ENCODE measurements at regions not wholly inside any gene's neighbourhood (a gene's known extent, or its start where the extent isn't known, plus 50 kb on each side); places are given as distances from the start of the nearest gene placed in this dataset.

- DNase-seq (ENCODE audit: low spot score), result no peak
These were observed 439.0 kb upstream of the ZMIZ1 start for GRCh38 chr10:78629773-78630172.

GRCh38 chr10:78630944-78631838, 437.6 kb upstream of the ZMIZ1 start:
- no peak for DNase-seq (ENCODE audit: low spot score)

GRCh38 chr10:78634389-78634815, 434.4 kb upstream of the ZMIZ1 start:
- no peak for DNase-seq (ENCODE audit: low spot score)

GRCh38 chr10:78634835-78635234, 433.9 kb upstream of the ZMIZ1 start:
- no peak for DNase-seq (ENCODE audit: low spot score)

GRCh38 chr10:78639629-78640028, 429.1 kb upstream of the ZMIZ1 start:
- DNase-seq (ENCODE audit: low spot score), result no peak

GRCh38 chr10:78640796-78641636, 427.8 kb upstream of the ZMIZ1 start:
- DNase-seq (ENCODE audit: low spot score), result no peak

- DNase-seq (ENCODE audit: low spot score), result no peak
These were observed 427.1 kb upstream of the ZMIZ1 start for GRCh38 chr10:78641693-78642092.

GRCh38 chr10:78642269-78642816, 426.4 kb upstream of the ZMIZ1 start:
- no peak for DNase-seq (ENCODE audit: low spot score)

- DNase-seq (ENCODE audit: low spot score), result no peak
These were observed 425.3 kb upstream of the ZMIZ1 start for GRCh38 chr10:78643513-78643912.

- DNase-seq (ENCODE audit: low spot score), result no peak
These were observed 424.2 kb upstream of the ZMIZ1 start for GRCh38 chr10:78644550-78644949.

GRCh38 chr10:78645169-78645686, 423.5 kb upstream of the ZMIZ1 start:
- DNase-seq (ENCODE audit: low spot score), result no peak

- no peak for DNase-seq (ENCODE audit: low spot score)
These were observed 422.8 kb upstream of the ZMIZ1 start for GRCh38 chr10:78645975-78646374.

- DNase-seq (ENCODE audit: low spot score), result no peak
These were observed 420.4 kb upstream of the ZMIZ1 start for GRCh38 chr10:78648256-78648860.

GRCh38 chr10:78649429-78649828, 419.3 kb upstream of the ZMIZ1 start:
- DNase-seq (ENCODE audit: low spot score), result no peak

GRCh38 chr10:78650122-78650521, 418.6 kb upstream of the ZMIZ1 start:
- DNase-seq (ENCODE audit: low spot score), result no peak

GRCh38 chr10:78651287-78651686, 417.5 kb upstream of the ZMIZ1 start:
- no peak for DNase-seq (ENCODE audit: low spot score)

- no peak for DNase-seq (ENCODE audit: low spot score)
These were observed 415.2 kb upstream of the ZMIZ1 start for GRCh38 chr10:78653555-78653954.

GRCh38 chr10:78654047-78654590, 414.6 kb upstream of the ZMIZ1 start:
- DNase-seq (ENCODE audit: low spot score), result no peak

GRCh38 chr10:78655979-78656378, 412.8 kb upstream of the ZMIZ1 start:
- no peak for DNase-seq (ENCODE audit: low spot score)

GRCh38 chr10:78656417-78657162, 412.2 kb upstream of the ZMIZ1 start:
- no peak for DNase-seq (ENCODE audit: low spot score)
